ENCODE measurements at regions not wholly inside any gene's neighbourhood (a gene's known extent, or its start where the extent isn't known, plus 50 kb on each side); places are given as distances from the start of the nearest gene placed in this dataset.
A peak's percentile ranks its signal among the peaks of the same experiment; 100 is the strongest.

DNA sequence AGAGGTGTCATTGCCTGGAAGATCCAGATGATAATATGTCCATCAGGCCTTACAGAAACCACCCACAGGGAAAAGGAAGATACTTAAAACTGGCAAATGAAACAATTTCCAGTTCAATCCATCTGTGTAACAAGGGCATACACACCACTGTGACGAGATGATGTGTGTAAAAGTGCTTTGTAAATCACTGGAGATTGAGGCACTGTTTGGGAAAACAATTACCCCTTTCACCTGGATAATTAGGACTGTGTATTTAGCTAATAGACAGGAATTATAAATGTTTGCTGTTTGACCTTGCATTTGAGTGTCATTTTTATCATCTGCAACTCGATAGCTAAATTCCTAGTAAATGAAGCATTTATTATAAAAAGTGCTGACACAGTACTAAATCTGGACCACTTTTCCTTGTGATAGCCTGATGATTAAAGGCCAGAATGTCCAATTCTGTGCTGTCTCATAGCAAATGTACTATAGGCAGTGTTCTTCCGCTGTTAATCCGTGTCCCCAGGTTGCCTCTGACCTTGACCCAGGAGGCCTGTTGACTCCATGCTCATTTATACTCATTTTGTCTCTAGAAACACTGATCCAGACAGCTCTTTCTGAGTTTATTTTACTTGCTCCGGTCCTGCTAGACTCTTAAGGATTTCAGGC is 105.8 kb downstream of the LACC1 start:
- DNase-seq: no peak

DNA sequence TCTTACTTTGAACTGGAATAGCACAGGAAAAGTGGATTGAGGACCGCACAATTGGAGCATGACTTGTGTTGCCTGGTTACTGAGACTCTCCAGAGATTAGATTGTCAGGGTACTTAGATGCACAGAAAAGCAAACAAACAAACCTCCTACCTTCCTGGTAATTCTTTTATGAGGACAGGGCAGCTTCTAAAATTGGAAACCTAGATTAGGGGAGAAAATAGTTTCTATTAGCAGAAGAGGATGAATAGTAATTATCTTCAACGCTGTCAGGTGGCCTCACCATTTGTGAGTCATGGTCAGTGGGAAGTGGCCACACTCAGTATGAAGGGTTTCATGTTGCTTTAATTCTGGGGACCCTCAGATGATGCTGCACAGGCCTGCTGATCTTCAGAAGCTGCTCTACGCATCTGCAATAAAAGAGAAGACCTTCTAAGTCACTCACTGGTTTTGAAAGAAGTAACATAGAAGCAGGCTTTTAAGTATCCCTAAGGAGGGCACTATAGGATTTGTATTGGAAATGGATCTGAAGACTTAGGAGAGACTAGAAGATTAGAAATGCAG is 106.8 kb downstream of the LACC1 start:
- peak; percentile 9 for DNase-seq

DNA sequence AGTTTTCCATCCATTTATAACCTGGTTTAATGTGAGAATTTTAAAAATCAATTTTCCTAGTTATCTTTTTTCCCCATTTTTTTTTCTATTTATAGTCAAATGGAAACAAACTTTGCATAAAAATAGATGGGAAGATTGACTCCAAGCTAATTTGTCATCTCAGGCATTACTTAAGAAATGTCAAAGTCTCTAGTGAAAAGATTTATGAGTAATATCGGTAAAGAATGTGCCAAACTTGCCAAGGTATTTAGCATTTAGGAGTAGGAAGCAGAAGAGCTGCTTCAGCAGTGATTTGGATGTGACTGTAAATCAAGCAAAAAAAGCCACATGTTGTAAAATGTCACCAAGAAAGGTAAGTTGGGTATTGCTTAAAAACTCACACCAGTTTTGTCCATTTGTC is 108.6 kb downstream of the LACC1 start:
- DNase-seq: no peak

DNA sequence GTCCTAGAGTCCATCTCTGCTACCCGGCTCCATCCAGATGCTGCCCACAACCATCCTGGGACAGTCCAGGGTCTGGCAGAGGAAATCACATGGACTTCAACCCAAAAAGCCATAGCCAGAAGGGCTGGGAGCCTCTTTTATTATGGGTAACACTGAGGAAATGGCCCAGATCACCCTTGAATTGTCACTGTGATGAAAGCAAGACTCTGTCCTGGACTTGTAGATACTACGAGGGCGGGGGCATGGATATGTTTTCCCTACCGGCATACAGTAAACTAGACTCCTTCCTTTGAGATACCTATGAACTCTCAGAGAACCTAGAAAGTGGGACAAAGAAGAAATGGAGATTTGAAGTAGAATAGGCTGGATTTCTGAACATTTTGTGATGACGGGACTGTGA is 110.3 kb downstream of the LACC1 start:
- no peak for DNase-seq

DNA sequence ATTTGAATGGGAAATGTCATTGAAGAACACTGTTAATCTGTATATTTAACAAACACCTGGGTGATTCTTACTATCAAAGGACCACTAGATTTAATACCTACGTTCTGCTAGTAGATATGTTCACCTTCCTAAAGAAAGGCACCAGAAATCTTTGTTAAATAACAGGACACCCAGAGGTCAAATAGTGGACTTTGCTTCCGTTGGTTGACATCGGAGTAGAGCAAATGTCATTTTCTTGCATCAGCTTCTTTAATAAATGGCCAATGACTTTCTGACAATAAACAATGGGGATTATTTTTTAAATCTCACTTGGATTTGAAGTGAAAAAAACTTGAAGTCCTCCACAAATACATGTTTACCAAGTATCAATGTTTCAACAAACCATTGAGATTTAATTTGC is 111.1 kb downstream of the LACC1 start:
- no peak for DNase-seq

DNA sequence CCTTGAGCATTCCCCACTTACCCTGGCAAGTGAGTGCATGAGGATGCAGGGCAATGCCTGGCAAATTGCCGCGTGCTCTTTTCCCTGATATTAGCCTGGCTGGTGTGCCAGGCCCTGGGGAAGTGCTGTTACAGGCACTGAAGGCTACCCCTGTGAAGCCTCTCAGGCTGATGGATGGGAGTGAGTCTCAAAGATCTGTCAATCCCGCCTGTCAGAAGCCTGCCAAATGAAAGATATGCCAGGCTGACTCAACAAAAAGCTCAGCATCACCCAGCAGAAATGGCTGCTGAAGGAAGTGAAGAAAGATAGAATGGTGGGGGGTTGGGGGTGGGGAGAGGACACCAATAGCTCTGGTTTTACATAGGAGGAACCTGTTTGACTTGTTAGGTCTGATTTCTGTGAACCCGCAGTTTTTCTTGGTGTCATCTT is 112.1 kb downstream of the LACC1 start:
- DNase-seq: peak; percentile 11

DNA sequence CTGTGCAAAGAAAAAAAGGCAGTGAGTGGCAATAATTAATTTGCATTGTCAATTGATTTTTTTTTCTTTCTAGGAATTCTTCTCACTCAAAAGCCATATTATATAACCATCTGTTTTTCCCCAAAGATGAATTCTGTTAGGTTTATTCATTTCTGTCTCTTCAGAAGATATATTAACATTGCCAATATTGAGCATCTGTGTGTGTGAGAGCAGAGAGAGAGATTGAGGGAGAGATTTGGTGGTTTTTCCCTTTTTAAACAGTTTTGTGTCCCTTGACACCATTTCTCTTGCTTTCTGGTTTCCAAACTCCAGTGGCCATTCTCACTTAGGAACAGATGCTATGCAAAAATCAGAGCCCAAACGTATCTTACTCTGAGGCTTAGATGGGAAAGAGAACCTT is 112.5 kb downstream of the LACC1 start:
- DNase-seq: no peak

DNA sequence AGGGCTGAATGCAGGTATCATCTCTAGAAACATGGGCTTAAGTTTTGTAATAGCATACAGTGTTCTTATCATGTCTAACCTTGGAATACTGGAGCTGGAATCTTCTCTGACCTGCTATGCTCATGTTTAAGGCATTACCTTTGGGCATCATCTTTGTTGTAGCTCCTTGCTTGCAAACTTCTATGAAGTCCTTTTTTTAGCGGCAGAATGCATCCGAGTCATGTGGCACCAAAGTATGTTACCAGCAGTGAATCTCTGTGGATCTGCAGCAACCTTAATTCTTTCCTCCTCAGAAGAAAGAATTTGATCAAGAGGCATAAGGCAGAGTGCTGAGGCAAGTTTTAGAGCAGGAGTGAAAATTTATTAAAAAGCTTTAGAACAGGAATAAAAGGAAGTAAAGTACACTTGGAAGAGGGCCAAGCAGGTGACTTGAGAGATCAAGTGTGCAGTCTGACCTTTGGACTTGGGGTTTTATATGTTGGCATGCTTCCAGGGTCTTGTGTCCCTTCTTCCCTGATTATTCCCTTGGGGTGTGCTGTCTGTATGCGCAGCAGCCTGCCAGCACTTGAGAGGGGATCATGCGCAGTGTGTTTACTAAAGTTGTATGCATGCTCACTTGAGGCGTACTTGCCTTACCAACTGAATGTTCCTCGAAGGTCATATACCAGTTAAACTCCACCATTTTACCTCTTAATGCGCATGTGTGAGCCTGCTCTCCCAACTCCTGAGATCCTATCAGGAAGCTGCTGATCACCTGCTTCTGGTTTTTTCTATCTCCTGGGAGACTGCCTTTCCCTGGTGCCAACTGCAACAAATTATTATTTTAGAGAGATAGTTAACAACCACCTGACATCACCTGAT is 115.5 kb downstream of the LACC1 start:
- no peak for DNase-seq

DNA sequence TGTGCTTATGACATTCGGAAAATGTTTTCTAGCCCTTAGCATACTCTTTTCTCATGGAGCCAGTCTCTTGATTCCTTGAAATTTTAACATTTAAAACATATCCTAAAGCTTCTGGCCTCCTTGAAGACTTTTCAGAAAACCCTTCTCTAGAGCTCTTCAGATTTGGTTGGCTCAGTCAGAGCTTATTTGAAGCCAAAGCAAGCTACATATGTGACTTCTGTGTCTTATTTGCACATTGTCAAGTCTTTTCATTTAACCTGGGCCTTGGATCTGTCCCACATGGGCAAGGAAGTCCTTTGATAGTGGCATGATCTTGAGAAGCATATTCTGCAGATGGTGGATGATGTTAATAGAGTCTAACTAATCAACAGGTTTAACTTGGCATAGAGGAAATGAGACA is 116.5 kb downstream of the LACC1 start:
- DNase-seq: no peak

DNA sequence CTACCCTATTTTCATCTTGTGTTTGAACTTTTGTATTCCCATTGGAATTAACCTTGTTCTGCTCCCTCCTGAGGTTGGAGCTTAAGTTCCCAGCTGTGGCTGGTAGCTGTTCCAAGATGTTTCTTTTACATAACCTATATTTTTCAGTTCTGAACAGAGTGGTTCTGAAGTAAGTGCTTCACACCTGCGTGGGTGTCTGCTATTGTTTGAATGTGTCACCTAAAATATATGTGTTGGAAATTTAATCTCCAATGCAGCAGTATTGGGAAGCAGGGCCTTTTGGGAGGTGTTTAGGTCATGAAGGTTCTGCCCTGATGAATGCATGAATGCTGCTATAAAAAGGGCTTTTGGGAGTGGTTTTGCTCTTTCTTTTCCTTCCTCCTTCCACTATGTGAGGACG is 123.8 kb downstream of the LACC1 start:
- DNase-seq: no peak

DNA sequence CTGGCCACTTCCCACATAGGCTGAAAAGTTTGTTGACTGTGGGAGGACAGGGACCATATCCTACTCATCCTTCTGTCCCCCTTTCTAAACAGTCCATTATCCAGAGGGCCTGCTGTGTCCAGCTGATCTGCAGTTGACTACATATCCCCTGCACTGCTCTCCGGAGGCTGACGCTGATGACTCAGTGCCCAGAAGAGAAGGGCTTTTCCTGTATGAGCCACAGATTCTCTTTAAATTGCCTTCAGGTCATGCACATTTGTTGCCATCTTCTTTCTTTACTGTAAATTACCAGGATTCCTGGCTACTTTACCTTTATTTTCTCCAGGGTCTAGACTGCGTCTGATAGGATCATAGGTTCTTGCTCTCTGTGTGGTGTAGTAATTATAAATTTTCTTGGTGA is 125.2 kb downstream of the LACC1 start:
- DNase-seq: no peak

DNA sequence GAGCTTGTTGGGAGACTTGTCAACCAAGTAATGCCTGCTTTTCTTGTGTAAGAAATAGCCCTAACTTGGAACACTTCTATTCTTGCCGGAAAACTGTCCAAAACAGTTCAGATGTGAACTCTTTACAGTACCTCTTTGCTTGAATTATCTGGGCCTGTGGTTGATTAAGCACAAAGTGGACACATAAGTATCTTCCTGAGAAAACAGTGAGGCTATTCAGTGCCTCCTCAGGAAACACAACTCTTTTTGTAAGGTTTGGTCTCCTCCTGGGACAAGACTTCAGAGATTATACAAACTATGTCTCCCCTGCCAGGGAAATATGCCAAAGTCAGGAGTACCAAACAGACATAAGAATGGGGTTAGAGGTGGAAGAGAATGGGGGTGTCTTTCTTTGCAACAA is 127.7 kb downstream of the LACC1 start:
- DNase-seq: no peak

DNA sequence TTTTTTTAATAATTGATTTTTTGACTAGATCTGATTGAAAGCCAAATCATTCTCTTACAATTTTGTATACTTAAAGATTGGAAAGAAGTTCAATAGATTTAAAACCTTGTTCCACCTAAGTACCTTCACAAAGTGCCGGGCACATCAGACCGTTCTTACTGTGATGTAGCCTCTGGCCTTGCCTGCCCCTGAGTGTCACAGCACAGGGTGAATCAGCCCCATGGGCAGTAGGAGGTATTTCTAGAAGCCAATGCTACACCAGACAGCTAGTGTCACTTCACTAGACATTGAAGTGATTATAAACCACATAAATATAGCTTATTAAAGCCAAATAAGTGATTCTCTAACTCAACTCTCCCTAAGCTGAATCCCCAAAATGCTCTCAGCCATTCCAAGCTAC is 131.3 kb downstream of the LACC1 start:
- no peak for DNase-seq

DNA sequence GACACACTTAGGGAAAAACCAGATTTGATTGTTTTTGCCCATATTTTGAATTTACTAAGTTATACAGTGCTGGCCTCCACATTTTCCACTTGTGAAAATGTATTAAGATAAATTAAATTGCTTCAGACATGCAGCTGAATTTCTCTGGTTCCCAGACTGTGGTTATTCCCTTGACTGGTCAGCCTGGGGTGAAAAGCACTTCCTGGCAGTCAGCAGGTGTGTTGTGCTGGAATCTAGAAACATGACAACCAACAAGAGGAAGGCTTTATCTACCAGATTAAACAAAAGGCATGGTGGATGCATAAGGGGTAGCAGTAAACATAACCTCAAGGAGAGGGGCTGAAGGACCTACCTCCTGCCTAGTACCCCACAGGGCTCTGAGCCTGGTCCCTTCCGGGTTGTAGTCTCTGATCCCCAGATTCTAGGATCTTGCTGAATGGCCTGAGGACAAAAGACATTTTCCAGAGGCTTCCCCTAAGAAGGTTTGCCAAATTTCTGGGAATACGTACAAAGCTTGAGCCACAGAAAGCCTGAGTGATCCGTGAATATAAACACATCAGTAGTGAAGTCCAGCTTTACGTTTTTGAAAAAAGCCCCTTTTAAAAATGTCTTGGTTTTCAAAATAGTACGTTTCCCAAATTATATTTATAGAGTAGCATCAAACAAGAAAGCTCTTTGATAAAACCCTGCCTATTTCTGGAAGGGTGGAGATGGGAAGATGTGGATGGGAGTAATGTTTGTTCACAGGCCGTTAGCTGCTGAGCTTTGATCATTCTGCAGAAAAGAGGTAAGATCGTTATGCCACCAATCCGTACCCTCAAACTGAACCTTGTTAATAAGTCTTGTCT is 133.4 kb downstream of the LACC1 start:
- DNase-seq: no peak

DNA sequence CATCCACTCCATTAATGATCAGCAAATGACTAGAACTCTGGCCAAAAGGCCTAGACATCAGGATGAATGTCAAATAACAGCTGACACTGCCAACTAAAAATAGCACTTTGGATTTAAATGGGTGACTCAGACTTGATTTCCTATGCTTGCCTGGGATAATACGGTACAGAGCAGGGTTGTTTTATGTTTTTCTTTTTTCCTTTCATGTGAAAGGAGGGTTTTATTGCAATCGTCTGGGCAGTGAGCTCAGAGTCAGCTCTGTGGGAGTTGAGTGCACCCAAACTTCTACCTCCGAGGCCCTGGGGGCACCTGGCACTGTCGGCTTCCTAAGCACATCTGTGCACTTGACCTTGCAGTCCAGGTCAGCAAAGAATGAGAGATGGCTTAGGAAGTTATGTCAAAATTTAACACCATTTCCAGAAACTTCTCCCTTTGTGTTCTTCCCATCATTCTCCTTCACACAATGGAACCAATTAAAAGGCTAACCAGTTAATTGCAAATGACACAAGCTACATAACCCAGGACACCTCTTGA is 134.1 kb downstream of the LACC1 start:
- no peak for DNase-seq

DNA sequence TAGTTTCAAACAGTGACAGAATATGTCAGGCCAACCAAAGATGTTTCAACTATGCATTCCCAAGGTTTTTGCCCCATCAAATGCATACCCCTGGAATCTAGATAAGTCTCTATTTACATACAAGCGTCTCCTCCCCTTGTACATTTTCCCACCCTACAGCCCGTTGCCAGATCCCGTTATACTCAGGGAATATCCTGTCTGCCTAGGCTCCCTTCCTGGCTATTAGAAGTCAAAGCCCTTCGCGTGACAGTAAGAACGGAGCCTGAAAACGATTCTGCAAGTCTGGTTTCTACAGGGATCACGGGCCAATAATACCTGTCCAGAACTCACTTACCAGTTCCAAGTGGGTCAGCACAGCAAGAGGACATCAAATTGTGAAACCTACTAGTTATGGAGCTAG is 134.8 kb downstream of the LACC1 start:
- no peak for DNase-seq

DNA sequence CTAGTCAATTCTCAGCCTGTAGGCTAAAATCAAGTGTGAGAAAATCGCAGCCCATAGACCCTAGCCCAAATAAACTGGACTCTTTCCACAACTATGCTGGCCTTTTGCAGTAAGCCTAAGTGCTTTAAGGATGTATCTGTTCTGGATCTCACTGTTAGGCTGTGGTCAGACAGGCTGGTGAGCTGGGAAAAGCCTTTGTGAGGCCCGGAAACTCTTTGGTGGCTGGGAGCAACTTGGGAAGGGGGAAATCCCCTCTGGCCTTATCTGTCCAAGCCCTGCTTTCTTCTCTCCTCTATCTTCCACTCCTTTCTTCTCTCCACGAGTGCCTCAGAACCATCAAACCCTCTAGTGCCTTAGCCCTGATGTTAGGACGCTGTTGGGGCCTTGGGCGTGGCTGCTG is 135.4 kb downstream of the LACC1 start:
- no peak for DNase-seq

DNA sequence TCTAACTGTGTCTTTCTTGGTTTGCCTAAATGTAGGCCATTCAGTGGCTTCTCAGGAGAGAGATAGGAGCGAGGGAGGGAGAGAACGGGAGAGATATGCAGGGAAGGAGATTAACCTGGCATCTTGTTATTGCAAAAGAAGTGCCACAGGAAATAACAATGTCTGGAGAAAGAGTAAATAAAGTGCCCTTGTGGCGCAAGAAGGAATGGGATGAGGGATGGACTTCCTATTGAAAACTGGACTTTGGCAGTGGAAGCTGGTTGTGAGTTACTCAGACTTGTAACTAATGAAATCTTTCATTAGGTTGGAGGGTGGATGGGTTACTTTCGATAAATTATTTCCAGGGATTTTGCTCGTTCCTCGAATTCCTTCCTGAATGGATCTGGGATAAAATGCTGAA is 136.1 kb downstream of the LACC1 start:
- no peak for DNase-seq

DNA sequence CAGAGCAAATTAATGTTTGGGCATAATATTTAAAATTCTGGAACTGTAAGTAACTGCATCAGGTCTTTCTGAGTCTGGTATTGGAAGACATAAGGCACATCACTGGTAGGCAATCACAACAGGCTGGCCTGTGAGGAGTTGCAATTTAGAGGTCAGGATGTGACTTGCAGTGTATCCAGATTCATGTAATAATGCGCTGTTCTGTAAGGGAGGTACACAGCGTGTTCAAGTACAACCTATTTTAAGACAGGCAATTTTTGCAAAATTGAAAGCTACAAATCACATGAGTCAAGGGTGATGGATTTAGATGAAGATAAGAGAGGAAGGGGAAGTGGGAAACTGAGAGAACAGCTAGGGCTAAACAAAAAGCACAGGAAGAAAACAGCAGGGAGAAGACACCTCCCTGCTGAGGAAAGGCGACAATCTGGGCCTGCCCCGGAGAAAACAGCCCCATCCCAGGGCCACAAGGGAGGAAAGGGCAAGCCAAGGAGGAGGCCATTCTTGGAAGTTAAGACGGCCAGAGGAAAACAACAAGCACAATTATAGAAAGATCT is 138.1 kb downstream of the LACC1 start:
- no peak for DNase-seq

DNA sequence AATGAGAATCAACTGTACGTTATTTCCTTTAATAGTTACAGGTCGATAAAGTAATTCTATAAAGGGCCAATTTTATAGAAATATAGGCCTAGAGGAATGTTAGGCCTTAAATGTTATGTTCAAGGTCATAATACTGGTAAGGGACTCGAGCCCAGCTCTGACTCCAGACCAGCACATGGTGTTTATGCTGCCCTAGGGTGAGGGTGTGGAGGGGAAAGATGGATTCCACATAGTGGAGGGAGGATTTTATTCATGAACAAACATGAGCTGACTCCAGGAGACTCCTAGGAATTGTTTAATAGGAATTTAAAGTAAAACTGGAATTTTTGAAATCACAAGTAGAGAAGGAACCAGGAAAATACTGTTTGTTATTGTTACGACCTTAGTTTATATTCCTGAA is 139.9 kb downstream of the LACC1 start:
- DNase-seq: no peak

DNA sequence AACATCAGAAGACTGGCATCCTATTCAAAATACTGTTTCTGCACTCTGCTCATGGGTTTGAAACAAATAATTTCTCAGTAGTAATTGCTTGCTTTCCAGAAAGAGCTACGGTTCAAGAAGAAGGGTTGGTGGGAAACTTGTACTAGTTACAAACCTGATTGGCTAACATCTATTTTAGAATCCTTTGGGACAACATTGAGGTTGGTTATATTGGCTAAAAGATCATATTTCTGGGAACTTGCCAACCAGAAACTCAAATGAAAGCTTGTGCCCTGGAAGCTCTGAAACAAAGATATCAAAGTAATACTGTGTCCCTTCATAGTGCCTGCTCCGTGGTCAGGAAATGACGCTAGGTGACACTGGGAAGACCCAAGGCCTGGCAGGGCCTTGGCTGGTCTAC is 141.7 kb downstream of the LACC1 start:
- no peak for DNase-seq

DNA sequence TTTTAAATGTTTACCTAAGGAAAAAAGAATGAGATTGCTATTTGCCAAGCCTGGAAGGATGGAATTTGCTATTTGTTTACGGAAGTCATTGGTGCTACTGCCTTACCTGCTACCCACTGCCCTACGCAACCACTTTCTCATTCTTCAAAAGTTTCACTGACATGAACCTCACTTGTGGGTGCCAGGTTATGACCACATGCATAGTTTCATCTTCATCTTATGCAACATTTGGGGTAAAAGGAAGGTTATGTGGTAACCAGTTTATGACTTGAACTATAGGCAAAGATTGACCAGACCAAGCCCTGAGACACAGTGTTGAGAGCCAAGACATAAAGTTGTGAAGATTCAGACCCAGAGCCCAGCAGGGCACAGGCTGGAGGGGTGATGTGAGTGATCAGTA is 142.5 kb downstream of the LACC1 start:
- no peak for DNase-seq
